Right forelimb (tissue), 1 donor: ENCODE measurements at regions not wholly inside any gene's neighbourhood (a gene's known extent, or its start where the extent isn't known, plus 50 kb on each side); places are given as distances from the start of the nearest gene placed in this dataset.

Experiments used
- DNase-seq: peaks from one replicate; pipeline ENCODE4 v3.0.0-alpha.2; 2018

- no peak for DNase-seq
Observed at GRCh38 chr11:133719532-133720235, 125.6 kb downstream of the SPATA19 start.

GRCh38 chr11:133718831-133719230, 126.5 kb downstream of the SPATA19 start:
- no peak for DNase-seq

- DNase-seq, result no peak
Observed at GRCh38 chr11:133718238-133718637, 127.1 kb downstream of the SPATA19 start.

GRCh38 chr11:133716602-133717001, 128.7 kb downstream of the SPATA19 start:
- no peak for DNase-seq

- DNase-seq, result no peak
Observed at GRCh38 chr11:133715602-133716001, 129.7 kb downstream of the SPATA19 start.

GRCh38 chr11:133714471-133715375, 130.6 kb downstream of the SPATA19 start:
- DNase-seq, result no peak

- DNase-seq, result no peak
Observed at GRCh38 chr11:133713844-133714243, 131.5 kb downstream of the SPATA19 start.

GRCh38 chr11:133713406-133713805, 131.9 kb downstream of the SPATA19 start:
- DNase-seq, result no peak

- no peak for DNase-seq
Observed at GRCh38 chr11:133712051-133712560, 133.2 kb downstream of the SPATA19 start.

- no peak for DNase-seq
Observed at GRCh38 chr11:133711545-133711944, 133.8 kb downstream of the SPATA19 start.

GRCh38 chr11:133710681-133711240, 134.6 kb downstream of the SPATA19 start:
- no peak for DNase-seq

- DNase-seq, result no peak
Observed at GRCh38 chr11:133710241-133710640, 135.1 kb downstream of the SPATA19 start.

- no peak for DNase-seq
Observed at GRCh38 chr11:133708547-133709051, 136.7 kb downstream of the SPATA19 start.

GRCh38 chr11:133706925-133707794, 138.2 kb downstream of the SPATA19 start:
- no peak for DNase-seq

GRCh38 chr11:133705873-133706272, 139.4 kb downstream of the SPATA19 start:
- no peak for DNase-seq

- no peak for DNase-seq
Observed at GRCh38 chr11:133705074-133705648, 140.2 kb downstream of the SPATA19 start.

- no peak for DNase-seq
Observed at GRCh38 chr11:133699071-133699470, 146.2 kb downstream of the SPATA19 start.

- no peak for DNase-seq
Observed at GRCh38 chr11:133698654-133699053, 146.7 kb downstream of the SPATA19 start.

GRCh38 chr11:133697603-133698180, 147.6 kb downstream of the SPATA19 start:
- DNase-seq, result no peak

GRCh38 chr11:133697161-133697560, 148.2 kb downstream of the SPATA19 start:
- DNase-seq, result no peak

GRCh38 chr11:133695387-133695786, 149.9 kb downstream of the SPATA19 start:
- DNase-seq, result no peak
